ENCODE measurements at regions not wholly inside any gene's neighbourhood (a gene's known extent, or its start where the extent isn't known, plus 50 kb on each side); places are given as distances from the start of the nearest gene placed in this dataset.

GRCh38 chr15:39482459-39482858 is 98.4 kb upstream of the THBS1 start:
- no peaks in the 10 kb centered on the region for H3K9me3 Mint-ChIP-seq
- peaks cover 0 to 2% (median 0%) of the 10 kb centered on the region in 3 donors for H3K4me1 Mint-ChIP-seq
- H3K36me3 Mint-ChIP-seq, result no peaks in the 10 kb centered on the region
- H3K27me3 Mint-ChIP-seq, result no peaks in the 10 kb centered on the region
- no peak overlapping the region for H3K27ac Mint-ChIP-seq
- no peak overlapping the region for H3K4me3 Mint-ChIP-seq

GRCh38 chr15:39486621-39487457 is 94.0 kb upstream of the THBS1 start:
- Mint-ChIP-seq H3K36me3 (peaks cover 2% of the 10 kb centered on the region), H3K4me1 (no peaks in the 10 kb centered on the region), H3K27me3 (no peaks in the 10 kb centered on the region), H3K9me3 (peaks cover 0 to 2% (median 0%) of the 10 kb centered on the region in 3 donors), H3K27ac (no peak overlapping the region), H3K4me3 (no peak overlapping the region)

- H3K36me3 Mint-ChIP-seq, result peaks cover 2% of the 10 kb centered on the region
- H3K4me3 Mint-ChIP-seq, result no peak overlapping the region
- H3K9me3 Mint-ChIP-seq, result peaks cover 0 to 2% (median 0%) of the 10 kb centered on the region in 3 donors
- no peak overlapping the region for H3K27ac Mint-ChIP-seq
- H3K4me1 Mint-ChIP-seq, result no peaks in the 10 kb centered on the region
- no peaks in the 10 kb centered on the region for H3K27me3 Mint-ChIP-seq
Observed at GRCh38 chr15:39487458-39487735, 93.5 kb upstream of the THBS1 start.

DNA sequence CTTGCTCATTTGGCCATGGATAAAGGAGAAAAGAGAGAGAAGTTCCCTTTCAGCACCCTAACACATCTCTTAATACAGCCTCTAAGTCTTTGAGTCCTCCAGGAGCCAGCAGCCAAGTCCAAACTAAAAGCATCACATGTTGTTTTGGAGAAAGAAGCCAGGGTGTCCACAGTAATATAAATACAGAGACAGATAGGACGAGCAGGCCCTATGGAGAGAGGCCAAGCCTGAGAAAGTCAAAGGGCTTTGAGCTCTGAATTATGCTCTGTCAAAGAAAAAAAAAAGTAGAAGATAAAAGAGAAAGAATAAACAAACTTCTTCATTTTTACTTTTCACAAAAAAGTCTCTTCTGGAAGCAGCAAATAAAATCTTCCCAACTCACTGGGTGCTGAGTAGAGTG is 92.4 kb upstream of the THBS1 start:
- Mint-ChIP-seq H3K27ac (no peak overlapping the region), H3K4me1 (no peaks in the 10 kb centered on the region), H3K36me3 (peaks cover 2% of the 10 kb centered on the region), H3K27me3 (peaks cover 1% of the 10 kb centered on the region), H3K9me3 (peaks cover 0 to 2% (median 0%) of the 10 kb centered on the region in 3 donors), H3K4me3 (no peak overlapping the region)

DNA sequence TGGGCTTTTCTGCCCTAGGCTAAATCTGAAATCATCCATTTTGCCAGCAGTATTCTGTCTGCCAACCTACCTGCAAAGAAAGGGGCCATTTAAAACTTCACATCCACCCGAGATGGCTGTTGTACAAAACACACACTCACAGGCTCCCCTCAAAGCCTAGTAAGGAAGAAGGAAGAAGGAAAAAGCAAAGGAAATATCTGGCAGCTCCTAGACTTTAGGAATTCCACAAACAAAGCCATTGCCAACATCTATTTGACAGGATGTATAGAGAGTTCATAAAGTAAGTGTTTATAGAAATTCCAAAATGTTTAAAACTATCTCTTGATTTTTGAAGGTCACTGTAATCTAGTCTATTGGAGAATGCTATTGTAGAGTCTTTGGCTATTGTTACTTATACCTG is 91.9 kb upstream of the THBS1 start:
- Mint-ChIP-seq H3K9me3 (peaks cover 0 to 2% (median 0%) of the 10 kb centered on the region in 3 donors), H3K27ac (no peak overlapping the region), H3K4me1 (no peaks in the 10 kb centered on the region), H3K36me3 (peaks cover 2% of the 10 kb centered on the region), H3K4me3 (no peak overlapping the region), H3K27me3 (peaks cover 1% of the 10 kb centered on the region)

DNA sequence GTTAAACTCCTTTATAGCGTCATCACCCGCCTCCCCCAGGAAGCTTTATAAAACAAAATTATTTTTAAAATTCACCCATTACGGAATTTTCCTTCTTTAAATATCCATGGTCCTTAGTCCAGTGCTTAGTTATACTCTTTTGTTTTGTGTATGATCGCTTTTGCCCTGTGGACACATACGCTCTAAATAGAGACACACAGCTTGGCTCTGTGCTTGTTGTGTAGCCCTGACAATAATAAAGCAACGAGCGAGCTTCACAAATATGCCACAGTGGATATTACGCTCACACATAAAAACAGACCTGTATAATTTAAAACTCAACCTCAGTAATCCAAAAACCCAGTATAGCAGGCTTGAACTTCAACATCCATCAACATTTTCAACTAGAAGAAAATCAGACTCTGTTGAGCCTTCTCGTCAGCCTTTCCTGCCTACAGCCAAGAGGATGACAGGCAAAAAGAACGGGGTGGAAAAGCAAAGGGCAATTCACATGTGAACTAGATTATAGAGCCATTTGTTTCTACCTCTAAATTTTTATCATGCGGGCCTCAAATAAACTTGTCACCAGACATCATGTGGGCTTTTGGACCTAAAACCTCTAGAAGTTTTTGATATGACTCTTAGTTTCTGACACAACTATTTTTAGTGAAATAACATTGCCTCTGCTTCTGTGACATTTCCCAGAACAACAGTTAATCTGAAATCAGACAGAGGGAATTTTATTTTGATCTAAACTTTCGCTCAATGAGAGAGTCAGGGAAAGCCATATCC is 89.6 kb upstream of the THBS1 start:
- Mint-ChIP-seq H3K27ac (no peak overlapping the region), H3K27me3 (peaks cover 6% of the 10 kb centered on the region), H3K36me3 (peaks cover 2% of the 10 kb centered on the region), H3K4me1 (no peaks in the 10 kb centered on the region), H3K4me3 (no peak overlapping the region), H3K9me3 (peaks cover 0 to 2% (median 0%) of the 10 kb centered on the region in 3 donors)

DNA sequence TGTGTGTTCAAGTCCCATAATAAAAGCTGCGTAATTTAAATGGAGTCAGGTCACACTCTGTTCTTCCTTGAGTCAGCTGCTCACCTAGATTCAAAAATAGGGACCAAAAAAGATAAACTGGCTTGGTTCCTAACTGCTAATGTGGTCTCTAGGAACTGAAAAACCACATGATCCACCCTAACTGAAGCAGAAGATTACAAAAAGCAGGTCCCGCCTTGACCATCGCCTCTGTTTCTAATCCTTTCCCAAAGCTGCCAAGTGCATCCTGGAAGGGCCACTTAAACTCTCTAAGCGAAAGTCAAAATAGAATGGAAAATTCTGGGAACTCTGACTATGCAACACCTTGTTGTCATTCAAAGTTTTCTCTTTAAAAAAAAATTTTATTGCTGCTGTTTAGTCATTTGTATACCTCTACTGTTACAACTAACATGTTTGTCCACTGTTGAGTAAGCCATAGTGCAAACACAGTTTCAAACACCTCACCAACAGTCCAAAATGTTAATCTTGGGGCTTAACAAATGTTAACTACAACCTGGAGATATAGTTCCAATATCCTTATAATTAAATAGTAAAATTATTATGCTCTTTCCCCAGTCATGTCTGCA is 88.9 kb upstream of the THBS1 start:
- H3K36me3 Mint-ChIP-seq, result peaks cover 2% of the 10 kb centered on the region
- peaks cover 0 to 2% (median 0%) of the 10 kb centered on the region in 3 donors for H3K9me3 Mint-ChIP-seq
- no peak overlapping the region for H3K4me3 Mint-ChIP-seq
- no peaks in the 10 kb centered on the region for H3K4me1 Mint-ChIP-seq
- peak overlapping the region in 1 of 3 donors; percentile 7 for H3K27ac Mint-ChIP-seq
- peaks cover 6% of the 10 kb centered on the region for H3K27me3 Mint-ChIP-seq

- peaks cover 2% of the 10 kb centered on the region for H3K36me3 Mint-ChIP-seq
- H3K9me3 Mint-ChIP-seq, result peaks cover 0 to 2% (median 0%) of the 10 kb centered on the region in 3 donors
- H3K27ac Mint-ChIP-seq, result no peak overlapping the region
- H3K27me3 Mint-ChIP-seq, result peaks cover 7% of the 10 kb centered on the region
- no peak overlapping the region for H3K4me3 Mint-ChIP-seq
- H3K4me1 Mint-ChIP-seq, result no peaks in the 10 kb centered on the region
Observed at GRCh38 chr15:39493424-39494067, 87.3 kb upstream of the THBS1 start.

DNA sequence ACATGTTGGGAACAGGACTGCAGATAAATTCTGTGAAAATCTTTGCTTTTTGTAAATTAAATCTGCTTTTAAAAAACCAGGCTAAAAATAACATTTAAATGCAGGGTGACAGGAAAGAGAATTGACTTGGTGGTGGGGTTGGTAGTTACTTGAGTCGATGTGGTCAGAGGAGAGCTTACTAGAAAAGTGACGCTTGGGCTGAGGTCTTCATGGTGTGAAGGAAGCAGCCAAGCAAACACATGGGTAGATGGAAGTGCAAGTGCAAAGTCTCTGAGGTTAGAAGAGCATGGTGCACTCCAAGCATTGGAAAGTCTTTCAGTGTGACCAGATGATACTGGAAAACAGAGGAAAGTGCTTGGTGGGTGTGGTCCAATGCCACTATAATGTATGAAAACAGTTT is 86.4 kb upstream of the THBS1 start:
- Mint-ChIP-seq H3K9me3 (peaks cover 0 to 2% (median 0%) of the 10 kb centered on the region in 3 donors), H3K4me3 (no peak overlapping the region), H3K27me3 (peaks cover 7% of the 10 kb centered on the region), H3K36me3 (peaks cover 2% of the 10 kb centered on the region), H3K4me1 (no peaks in the 10 kb centered on the region), H3K27ac (no peak overlapping the region)

DNA sequence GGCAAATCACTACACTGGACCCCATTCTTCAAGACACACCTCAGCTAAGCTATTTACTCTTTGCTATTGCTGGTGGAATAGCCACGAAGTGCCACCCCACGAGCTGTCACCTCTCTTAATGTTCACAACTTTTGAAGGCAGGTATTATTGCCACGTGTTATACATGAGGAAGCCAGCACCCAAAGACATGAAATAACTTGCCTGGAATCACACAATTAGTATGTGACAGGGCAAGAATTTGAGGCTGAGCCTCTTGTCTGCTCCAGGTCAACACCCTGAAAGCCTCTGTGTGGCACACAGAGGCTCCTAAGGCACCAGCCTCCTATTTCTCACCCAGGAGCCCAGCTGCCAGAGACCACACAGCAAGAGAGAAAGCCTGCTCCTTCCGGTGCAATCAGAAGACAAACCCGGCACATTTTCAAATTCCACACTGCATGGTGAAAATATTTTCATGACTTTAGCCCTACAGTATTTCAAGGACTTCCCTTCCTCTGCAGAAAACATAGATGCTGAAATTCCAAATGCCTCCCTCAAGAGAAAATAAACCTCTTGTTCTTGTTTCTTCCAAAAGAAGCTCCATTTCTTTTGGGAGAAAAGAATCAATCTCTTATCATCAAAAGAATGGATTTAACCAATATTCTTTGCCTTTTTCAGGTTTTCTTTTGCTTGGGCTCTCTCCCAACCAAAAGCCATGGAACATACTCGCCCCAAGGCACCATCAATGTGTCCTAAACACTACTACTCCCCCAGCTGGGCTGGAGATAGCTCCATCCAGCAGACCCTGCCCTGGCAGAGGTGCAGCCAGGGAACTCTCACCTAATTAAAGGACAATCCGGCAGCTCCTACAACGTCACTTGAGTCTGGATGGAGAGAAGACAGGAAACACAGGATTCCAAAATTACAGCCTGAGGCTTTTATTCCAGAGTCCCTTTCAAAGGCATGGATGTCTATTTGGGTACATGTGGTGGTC is 84.7 kb upstream of the THBS1 start:
- Mint-ChIP-seq H3K27ac (no peak overlapping the region), H3K9me3 (no peaks in the 10 kb centered on the region), H3K36me3 (no peaks in the 10 kb centered on the region), H3K4me1 (no peaks in the 10 kb centered on the region), H3K27me3 (peaks cover 7% of the 10 kb centered on the region), H3K4me3 (no peak overlapping the region)

DNA sequence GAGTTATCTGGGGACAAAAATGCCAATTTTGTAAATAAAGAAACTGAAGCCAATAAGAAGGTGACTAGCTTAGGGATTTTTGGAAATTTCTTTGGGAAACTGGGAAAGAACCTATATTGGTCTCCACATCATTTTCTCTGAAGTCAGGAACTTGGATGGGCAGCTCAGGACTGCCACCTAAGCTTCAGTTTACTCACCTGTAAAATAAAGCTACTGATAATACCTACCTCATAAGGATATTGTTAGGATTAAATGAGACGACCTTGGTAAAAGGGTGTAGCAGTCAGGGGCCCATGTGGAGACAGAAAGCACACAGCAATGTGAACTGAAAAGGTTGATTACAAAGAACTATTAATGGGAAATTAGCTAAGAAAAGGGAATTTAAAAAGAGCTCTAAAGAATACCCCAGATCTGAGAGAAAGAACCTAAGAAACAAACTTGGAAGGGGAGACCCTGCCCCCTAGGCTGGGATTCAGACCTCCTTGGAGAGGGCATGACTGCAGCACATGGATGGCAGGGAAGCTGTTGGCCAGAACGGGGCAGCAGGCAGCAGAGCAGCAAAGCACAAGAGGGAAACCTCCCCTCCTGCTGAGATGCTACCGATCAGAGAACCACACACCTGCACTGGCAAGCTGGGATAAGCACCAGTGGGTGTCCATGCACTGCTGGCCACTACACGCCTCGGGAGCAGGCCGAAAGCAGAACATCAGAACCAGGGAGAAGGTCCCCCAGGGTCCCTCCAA is 83.7 kb upstream of the THBS1 start:
- no peaks in the 10 kb centered on the region for H3K4me1 Mint-ChIP-seq
- no peaks in the 10 kb centered on the region for H3K9me3 Mint-ChIP-seq
- peak overlapping the region in 1 of 4 donors; percentile 72 for H3K4me3 Mint-ChIP-seq
- H3K27me3 Mint-ChIP-seq, result peaks cover 7% of the 10 kb centered on the region
- no peaks in the 10 kb centered on the region for H3K36me3 Mint-ChIP-seq
- H3K27ac Mint-ChIP-seq, result no peak overlapping the region

GRCh38 chr15:39497759-39498565 is 82.9 kb upstream of the THBS1 start:
- H3K27ac Mint-ChIP-seq, result no peak overlapping the region

GRCh38 chr15:39498629-39499028 is 82.2 kb upstream of the THBS1 start:
- H3K27me3 Mint-ChIP-seq, result peaks cover 6% of the 10 kb centered on the region
- no peak overlapping the region for H3K4me3 Mint-ChIP-seq
- no peak overlapping the region for H3K27ac Mint-ChIP-seq
- no peaks in the 10 kb centered on the region for H3K9me3 Mint-ChIP-seq
- H3K36me3 Mint-ChIP-seq, result no peaks in the 10 kb centered on the region
- no peaks in the 10 kb centered on the region for H3K4me1 Mint-ChIP-seq

More at GRCh38 chr15:39497759-39498565, 82.9 kb upstream of the THBS1 start:
- H3K4me1 Mint-ChIP-seq, result no peaks in the 10 kb centered on the region
- peaks cover 7% of the 10 kb centered on the region for H3K27me3 Mint-ChIP-seq
- H3K36me3 Mint-ChIP-seq, result no peaks in the 10 kb centered on the region
- no peaks in the 10 kb centered on the region for H3K9me3 Mint-ChIP-seq
- no peak overlapping the region for H3K4me3 Mint-ChIP-seq
